ENCODE measurements at regions not wholly inside any gene's neighbourhood (a gene's known extent, or its start where the extent isn't known, plus 50 kb on each side); places are given as distances from the start of the nearest gene placed in this dataset.
"Not testable (repeated sequence)": the region's sequence is repeated elsewhere in the genome, so short reads cannot be mapped to it uniquely, and the experiment has no call there.

- DNase-seq, result no peak
Observed at GRCh38 chr20:53658322-53658721, 64.7 kb upstream of the ZNF217 start.

GRCh38 chr20:53657732-53658131, 64.1 kb upstream of the ZNF217 start:
- DNase-seq, result no peak

- no peak for DNase-seq
Observed at GRCh38 chr20:53657279-53657678, 63.6 kb upstream of the ZNF217 start.

GRCh38 chr20:53656293-53657202, 62.9 kb upstream of the ZNF217 start:
- DNase-seq, result no peak

- DNase-seq, result no peak
Observed at GRCh38 chr20:53655625-53656292, 62.1 kb upstream of the ZNF217 start.

GRCh38 chr20:53654932-53655624, 61.4 kb upstream of the ZNF217 start:
- no peak for DNase-seq

- not testable (repeated sequence) for DNase-seq
Observed at GRCh38 chr20:53654521-53654920, 60.9 kb upstream of the ZNF217 start.

GRCh38 chr20:53652859-53653517, 59.3 kb upstream of the ZNF217 start:
- no peak for DNase-seq

- DNase-seq, result no peak
Observed at GRCh38 chr20:53652090-53652858, 58.6 kb upstream of the ZNF217 start.

GRCh38 chr20:53649493-53649892, 55.9 kb upstream of the ZNF217 start:
- not testable (repeated sequence) for DNase-seq

- no peak for DNase-seq
Observed at GRCh38 chr20:53647286-53647821, 53.7 kb upstream of the ZNF217 start.

GRCh38 chr20:53646550-53646949, 52.9 kb upstream of the ZNF217 start:
- no peak for DNase-seq

- no peak for DNase-seq
Observed at GRCh38 chr20:53645582-53645897, 51.9 kb upstream of the ZNF217 start.

- DNase-seq, result not testable (repeated sequence)
Observed at GRCh38 chr20:53644108-53644507, 50.5 kb upstream of the ZNF217 start.

Data from NCI-H1092 (cell line).